WTC11 (cell line): ENCODE measurements at regions not wholly inside any gene's neighbourhood (a gene's known extent, or its start where the extent isn't known, plus 50 kb on each side); places are given as distances from the start of the nearest gene placed in this dataset.

ENCODE experiments used
- ATAC-seq: fragments of 200-7000 bp; cut with Tn5 transposase; 2 replicates; pipeline ENCODE4 v1.10.0; 2021; ENCODE audit warnings: mild to moderate bottlenecking, moderate library complexity
- CTCF ChIA-PET: fragments of 300-600 bp; sonication (Branson Sonifier 250); formaldehyde crosslinking; loops from one replicate; lab custom pipeline; 2021; ENCODE audit warnings: antibody characterized with exemption; lab: Charles Lee
- POLR2A ChIA-PET: fragments of 350-600 bp; sonication (Branson Sonifier 250); formaldehyde crosslinking; loops from one replicate; lab custom pipeline; 2021; ENCODE audit warnings: antibody characterized with exemption; lab: Charles Lee
- DNase-seq: peaks from one replicate; pipeline ENCODE4 v3.0.0; 2021; ENCODE audit warnings: low spot score
- H3K27ac Mint-ChIP-seq: 2 replicates; pipeline ENCODE4 v1.8.0; 2021; ENCODE audit warnings: mixed read lengths
- H3K27me3 Mint-ChIP-seq: 2 replicates; pipeline ENCODE4 v1.8.0; 2021; ENCODE audit warnings: low read depth, mild to moderate bottlenecking, moderate library complexity, mixed read lengths
- H3K36me3 Mint-ChIP-seq: 2 replicates; pipeline ENCODE4 v1.8.0; 2021; ENCODE audit warnings: mixed read lengths
- H3K4me1 Mint-ChIP-seq: 2 replicates; pipeline ENCODE4 v1.8.0; 2022; ENCODE audit warnings: mixed read lengths
- H3K4me3 Mint-ChIP-seq: 2 replicates; pipeline ENCODE4 v1.8.0; 2021; ENCODE audit warnings: mild to moderate bottlenecking, moderate library complexity, mixed read lengths
- H3K9me3 Mint-ChIP-seq: 2 replicates; pipeline ENCODE4 v1.8.0; 2021; ENCODE audit warnings: mixed read lengths
- CDX4 ChIP-seq: fragments of 250-450 bp; sonication (Bioruptor Pico); IDR thresholded peaks from 2 replicates; pipeline ENCODE4 v1.9.0; 2021; ENCODE audit warnings: moderate library complexity, mild to moderate bottlenecking, inconsistent platforms, borderline replicate concordance
- CREB1 ChIP-seq: sonication (generic); formaldehyde crosslinking; IDR thresholded peaks from 2 replicates; pipeline ENCODE4 v1.8.0; 2023; ENCODE audit warnings: mild to moderate bottlenecking, missing genetic modification reagents
- CREM ChIP-seq: sonication (generic); formaldehyde crosslinking; IDR thresholded peaks from 2 replicates; pipeline ENCODE4 v1.8.1; 2022; ENCODE audit warnings: mild to moderate bottlenecking, missing genetic modification reagents, moderate library complexity
- E2F1 ChIP-seq: sonication (generic); formaldehyde crosslinking; IDR thresholded peaks from 2 replicates; pipeline ENCODE4 v1.8.0; 2022; ENCODE audit warnings: mild to moderate bottlenecking, missing genetic modification reagents
- FOXK1 ChIP-seq: sonication (generic); formaldehyde crosslinking; IDR thresholded peaks from 2 replicates; pipeline ENCODE4 v1.8.0; 2022; ENCODE audit warnings: mild to moderate bottlenecking, moderate library complexity, missing genetic modification reagents
- IRF2 ChIP-seq: sonication (generic); formaldehyde crosslinking; IDR thresholded peaks from 2 replicates; pipeline ENCODE4 v1.8.0; 2022; ENCODE audit warnings: low read depth, missing genetic modification reagents, borderline replicate concordance
- MLX ChIP-seq: sonication (generic); formaldehyde crosslinking; IDR thresholded peaks from 2 replicates; pipeline ENCODE4 v1.8.1; 2023; ENCODE audit warnings: mild to moderate bottlenecking, missing genetic modification reagents, moderate library complexity
- MXD4 ChIP-seq: fragments of 250-450 bp; sonication (Bioruptor Pico); IDR thresholded peaks from 2 replicates; pipeline ENCODE4 v1.8.0; 2021; ENCODE audit warnings: mild to moderate bottlenecking, moderate library complexity, borderline replicate concordance
- NFYB ChIP-seq: sonication (generic); formaldehyde crosslinking; conservative IDR thresholded peaks from 2 replicates; pipeline ENCODE4 v1.8.0; 2022; ENCODE audit warnings: low read depth, missing genetic modification reagents
- NR1H2 ChIP-seq: sonication (generic); formaldehyde crosslinking; IDR thresholded peaks from 2 replicates; pipeline ENCODE4 v1.9.0; 2021; ENCODE audit warnings: mild to moderate bottlenecking, moderate library complexity, missing genetic modification reagents
- TCF7 ChIP-seq: sonication (generic); formaldehyde crosslinking; IDR thresholded peaks from 2 replicates; pipeline ENCODE4 v1.8.0; 2022; ENCODE audit warnings: mild to moderate bottlenecking, low read depth, missing genetic modification reagents, moderate library complexity
- TEAD1 ChIP-seq: sonication (generic); formaldehyde crosslinking; IDR thresholded peaks from 2 replicates; pipeline ENCODE4 v1.8.0; 2022; ENCODE audit warnings: mild to moderate bottlenecking, missing genetic modification reagents
- TP53 ChIP-seq: sonication (generic); formaldehyde crosslinking; IDR thresholded peaks from 2 replicates; pipeline ENCODE4 v1.8.1; 2023; ENCODE audit warnings: mild to moderate bottlenecking, missing genetic modification reagents
- ZBTB21 ChIP-seq: sonication (generic); formaldehyde crosslinking; IDR thresholded peaks from 2 replicates; pipeline ENCODE4 v1.8.1; 2023; ENCODE audit warnings: mild to moderate bottlenecking, missing genetic modification reagents, borderline replicate concordance
- ZNF121 ChIP-seq: sonication (generic); formaldehyde crosslinking; IDR thresholded peaks from 2 replicates; pipeline ENCODE4 v1.8.0; 2023; ENCODE audit warnings: missing genetic modification reagents
- ZNF281 ChIP-seq: sonication (generic); formaldehyde crosslinking; IDR thresholded peaks from 2 replicates; pipeline ENCODE4 v1.8.0; 2023; ENCODE audit warnings: mild to moderate bottlenecking, missing genetic modification reagents
- ZNF423 ChIP-seq: fragments of 250-450 bp; sonication (Bioruptor Pico); IDR thresholded peaks from 2 replicates; pipeline ENCODE4 v2.1.2; 2022; ENCODE audit warnings: mild to moderate bottlenecking, moderate library complexity
- TF ChIP-seq, protein P1 (sequence below): sonication (generic); formaldehyde crosslinking; IDR thresholded peaks from 2 replicates; pipeline ENCODE4 v1.8.1; 2023; ENCODE audit warnings: mild to moderate bottlenecking, missing genetic modification reagents, moderate library complexity
- TF ChIP-seq, protein P2 (sequence below): sonication (generic); formaldehyde crosslinking; IDR thresholded peaks from 2 replicates; pipeline ENCODE4 v1.8.1; 2022; ENCODE audit warnings: low read depth, mild to moderate bottlenecking, moderate library complexity, missing genetic modification reagents, borderline replicate concordance
- TF ChIP-seq, protein P3 (sequence below): sonication (generic); formaldehyde crosslinking; IDR thresholded peaks from 2 replicates; pipeline ENCODE4 v1.8.0; 2022; ENCODE audit warnings: mild to moderate bottlenecking, missing genetic modification reagents
- TF ChIP-seq, protein P4 (sequence below): fragments of 250-450 bp; sonication (Bioruptor Pico); IDR thresholded peaks from 2 replicates; pipeline ENCODE4 v1.9.0; 2021; ENCODE audit warnings: mild to moderate bottlenecking

GRCh38 chr16:51888534-51888933, 658.4 kb downstream of the TOX3 start (continued):
- TF ChIP-seq CREM, result no peak
- TF ChIP-seq, protein P1, sequence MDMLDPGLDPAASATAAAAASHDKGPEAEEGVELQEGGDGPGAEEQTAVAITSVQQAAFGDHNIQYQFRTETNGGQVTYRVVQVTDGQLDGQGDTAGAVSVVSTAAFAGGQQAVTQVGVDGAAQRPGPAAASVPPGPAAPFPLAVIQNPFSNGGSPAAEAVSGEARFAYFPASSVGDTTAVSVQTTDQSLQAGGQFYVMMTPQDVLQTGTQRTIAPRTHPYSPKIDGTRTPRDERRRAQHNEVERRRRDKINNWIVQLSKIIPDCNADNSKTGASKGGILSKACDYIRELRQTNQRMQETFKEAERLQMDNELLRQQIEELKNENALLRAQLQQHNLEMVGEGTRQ (CRISPR knock-in tag), result no peak
- TF ChIP-seq, protein P2, sequence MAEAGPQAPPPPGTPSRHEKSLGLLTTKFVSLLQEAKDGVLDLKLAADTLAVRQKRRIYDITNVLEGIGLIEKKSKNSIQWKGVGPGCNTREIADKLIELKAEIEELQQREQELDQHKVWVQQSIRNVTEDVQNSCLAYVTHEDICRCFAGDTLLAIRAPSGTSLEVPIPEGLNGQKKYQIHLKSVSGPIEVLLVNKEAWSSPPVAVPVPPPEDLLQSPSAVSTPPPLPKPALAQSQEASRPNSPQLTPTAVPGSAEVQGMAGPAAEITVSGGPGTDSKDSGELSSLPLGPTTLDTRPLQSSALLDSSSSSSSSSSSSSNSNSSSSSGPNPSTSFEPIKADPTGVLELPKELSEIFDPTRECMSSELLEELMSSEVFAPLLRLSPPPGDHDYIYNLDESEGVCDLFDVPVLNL (CRISPR knock-in tag), result no peak
- TF ChIP-seq CREB1 (CRISPR knock-in tag), result no peak
- TF ChIP-seq ZBTB21 (CRISPR knock-in tag), result no peak

- Mint-ChIP-seq H3K9me3 (peaks cover 6% of the 10 kb centered on the region), H3K36me3 (0 out of 2 replicates have a peak, but pooled peaks cover 2% of the 10 kb centered on the region), H3K27ac (no peak overlapping the region), H3K27me3 (no peaks in the 10 kb centered on the region), H3K4me1 (peaks cover 13% of the 10 kb centered on the region), H3K4me3 (no peak overlapping the region)
- DNase-seq (no peak), ATAC-seq (no peak)
- TF ChIP-seq ZNF121 (CRISPR knock-in tag), result no peak
- TF ChIP-seq FOXK1 (CRISPR knock-in tag), result no peak
- TF ChIP-seq NFYB (CRISPR knock-in tag), result no peak
- no peak for TF ChIP-seq TCF7 (CRISPR knock-in tag)
- TF ChIP-seq TEAD1 (CRISPR knock-in tag), result no peak
- no peak for TF ChIP-seq ZNF281 (CRISPR knock-in tag)
- TF ChIP-seq, protein P3, sequence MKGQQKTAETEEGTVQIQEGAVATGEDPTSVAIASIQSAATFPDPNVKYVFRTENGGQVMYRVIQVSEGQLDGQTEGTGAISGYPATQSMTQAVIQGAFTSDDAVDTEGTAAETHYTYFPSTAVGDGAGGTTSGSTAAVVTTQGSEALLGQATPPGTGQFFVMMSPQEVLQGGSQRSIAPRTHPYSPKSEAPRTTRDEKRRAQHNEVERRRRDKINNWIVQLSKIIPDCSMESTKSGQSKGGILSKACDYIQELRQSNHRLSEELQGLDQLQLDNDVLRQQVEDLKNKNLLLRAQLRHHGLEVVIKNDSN (CRISPR knock-in tag), result no peak
- no peak for TF ChIP-seq MXD4 (CRISPR knock-in tag)
- TF ChIP-seq NR1H2 (CRISPR knock-in tag), result no peak
- no peak for TF ChIP-seq CDX4 (CRISPR knock-in tag)
- no peak for TF ChIP-seq IRF2
- no peak for TF ChIP-seq E2F1
- no peak for TF ChIP-seq TP53 (CRISPR knock-in tag)
- TF ChIP-seq, protein P4, sequence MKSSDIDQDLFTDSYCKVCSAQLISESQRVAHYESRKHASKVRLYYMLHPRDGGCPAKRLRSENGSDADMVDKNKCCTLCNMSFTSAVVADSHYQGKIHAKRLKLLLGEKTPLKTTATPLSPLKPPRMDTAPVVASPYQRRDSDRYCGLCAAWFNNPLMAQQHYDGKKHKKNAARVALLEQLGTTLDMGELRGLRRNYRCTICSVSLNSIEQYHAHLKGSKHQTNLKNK (CRISPR knock-in tag), result no peak
- TF ChIP-seq MLX (CRISPR knock-in tag), result no peak
- TF ChIP-seq ZNF423 (CRISPR knock-in tag), result no peak
- CTCF ChIA-PET, result no interaction called here
- POLR2A ChIA-PET, result no interaction called here
Measured at GRCh38 chr16:51888016-51888415, 658.9 kb downstream of the TOX3 start.
